ENCODE measurements at regions not wholly inside any gene's neighbourhood (a gene's known extent, or its start where the extent isn't known, plus 50 kb on each side); places are given as distances from the start of the nearest gene placed in this dataset.
A peak's percentile ranks its signal among the peaks of the same experiment; 100 is the strongest.

DNA sequence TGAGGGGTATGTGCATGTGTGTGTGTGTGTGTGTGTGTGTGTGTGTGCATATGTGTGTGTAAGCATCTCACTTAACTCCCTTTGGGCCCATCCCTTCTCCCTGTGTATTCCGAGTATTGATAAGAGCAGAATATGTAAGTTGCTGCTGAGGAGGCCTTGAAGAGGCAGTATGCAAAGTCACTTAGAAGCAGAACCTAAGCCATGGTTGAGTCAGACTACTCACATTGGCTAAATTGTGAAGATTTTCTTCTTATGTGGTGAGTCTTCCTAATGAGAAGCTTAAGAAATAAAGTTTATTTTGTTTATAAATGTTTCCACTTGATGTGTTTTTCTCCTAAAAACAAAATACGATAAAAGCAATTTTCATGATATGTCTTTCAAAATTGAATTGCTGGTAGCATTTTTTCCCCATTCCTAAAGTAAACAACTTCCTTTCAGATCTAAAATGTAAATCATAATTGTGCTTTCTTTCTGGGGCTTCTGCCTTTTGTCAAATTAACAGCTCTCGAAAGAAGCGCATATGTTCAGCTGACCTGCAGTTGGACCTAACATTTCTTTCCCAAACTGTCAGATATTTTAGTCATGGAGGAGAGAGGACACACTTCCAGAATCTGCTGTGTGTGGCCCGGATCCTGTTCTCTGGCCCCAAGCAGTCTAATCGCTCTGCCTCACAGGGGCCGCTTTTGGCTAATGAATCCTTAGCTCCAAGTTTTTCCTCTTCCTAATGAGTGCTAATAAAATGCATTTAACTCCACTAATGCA, 284.0 kb downstream of the DUSP10 start:
- DNase-seq = no peak

DNA sequence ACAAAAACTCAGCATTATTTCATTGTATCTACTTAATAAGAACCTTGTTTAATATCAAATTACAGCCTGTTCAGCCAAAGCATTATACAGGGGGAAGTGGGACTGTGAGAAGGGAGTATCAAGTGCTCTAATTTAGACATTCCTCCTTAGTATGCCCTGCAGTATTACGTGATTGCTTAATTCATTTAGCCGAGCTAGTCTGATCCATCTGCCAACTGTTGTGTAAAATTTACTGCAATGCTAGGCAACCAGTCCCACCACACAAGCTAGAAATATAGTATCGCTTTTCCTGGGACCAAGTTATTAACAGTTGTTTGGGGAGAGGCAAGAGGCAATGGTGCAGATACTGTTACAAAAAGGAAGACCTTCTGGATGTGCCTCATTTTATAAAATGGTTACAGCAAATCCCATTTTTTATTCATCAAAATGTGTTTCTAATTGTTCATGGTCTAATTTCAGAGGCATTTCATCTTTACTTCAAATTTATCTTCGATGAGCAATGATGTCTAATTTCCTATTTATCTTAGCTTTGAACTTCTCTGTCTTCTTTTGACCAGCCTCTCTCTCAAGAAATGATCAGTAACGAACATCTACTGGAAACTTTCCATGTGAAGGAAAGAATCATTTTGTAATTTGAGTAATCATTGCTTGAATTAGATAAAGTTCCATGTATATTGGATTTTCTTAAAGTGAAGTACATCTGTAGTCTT, 283.3 kb downstream of the DUSP10 start:
- no peak for DNase-seq

DNA sequence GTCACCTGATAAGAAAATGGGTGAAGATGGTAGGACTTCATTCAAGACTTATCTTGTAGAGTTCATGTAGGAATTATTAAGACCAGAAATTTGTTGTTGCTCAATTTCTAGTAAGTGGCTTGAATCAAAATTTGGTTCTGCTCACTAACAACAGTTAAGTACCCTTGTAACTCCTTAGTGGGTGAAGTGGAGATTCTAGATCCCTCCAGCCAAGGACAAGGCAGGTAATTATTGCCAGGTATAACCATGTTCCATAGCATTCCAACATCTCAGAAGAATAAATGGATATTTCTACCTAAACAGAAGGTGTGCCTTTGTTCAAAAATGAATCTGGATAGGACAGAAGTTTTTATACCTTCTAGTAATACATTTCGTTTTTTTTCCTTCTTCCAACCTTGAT, 282.3 kb downstream of the DUSP10 start:
- no peak for DNase-seq

DNA sequence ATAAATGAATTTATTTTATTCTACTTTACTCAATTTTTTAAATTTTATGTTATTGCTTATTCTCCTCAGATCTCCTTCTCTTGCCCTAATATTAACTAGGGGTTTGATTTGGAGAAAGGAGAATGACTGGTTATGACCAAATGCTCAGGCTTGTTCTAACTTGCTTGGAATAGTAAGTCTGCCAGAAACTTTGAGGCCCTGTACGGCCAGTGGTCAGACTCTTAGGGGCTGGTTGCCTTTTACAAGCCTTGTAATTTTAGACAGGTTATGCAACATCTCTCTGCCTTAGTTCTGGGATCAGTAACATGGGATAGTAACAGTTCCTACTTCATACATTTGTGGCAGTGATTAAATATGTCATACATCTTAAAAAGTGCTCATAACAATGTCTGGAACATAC, 279.5 kb downstream of the DUSP10 start:
- no peak for DNase-seq

DNA sequence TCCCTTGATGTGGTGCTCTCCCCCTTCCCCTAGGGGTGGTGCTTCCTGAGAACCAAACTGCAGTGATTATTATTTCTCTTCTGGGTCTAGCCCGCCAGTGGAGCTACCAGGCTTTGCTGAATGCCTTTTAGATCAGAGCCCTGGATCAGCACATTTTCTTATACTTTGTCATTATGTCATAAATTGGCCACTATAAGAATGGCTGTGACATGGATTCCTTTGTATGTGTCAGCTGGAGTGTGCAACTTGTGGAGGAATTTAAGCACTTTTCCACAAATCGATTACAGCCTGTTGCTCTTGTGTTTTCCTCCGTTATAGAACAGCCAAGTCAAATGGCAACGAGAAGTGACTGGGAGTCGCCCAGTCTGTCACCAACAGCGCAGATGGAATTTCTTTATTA, 273.3 kb downstream of the DUSP10 start:
- DNase-seq = no peak

DNA sequence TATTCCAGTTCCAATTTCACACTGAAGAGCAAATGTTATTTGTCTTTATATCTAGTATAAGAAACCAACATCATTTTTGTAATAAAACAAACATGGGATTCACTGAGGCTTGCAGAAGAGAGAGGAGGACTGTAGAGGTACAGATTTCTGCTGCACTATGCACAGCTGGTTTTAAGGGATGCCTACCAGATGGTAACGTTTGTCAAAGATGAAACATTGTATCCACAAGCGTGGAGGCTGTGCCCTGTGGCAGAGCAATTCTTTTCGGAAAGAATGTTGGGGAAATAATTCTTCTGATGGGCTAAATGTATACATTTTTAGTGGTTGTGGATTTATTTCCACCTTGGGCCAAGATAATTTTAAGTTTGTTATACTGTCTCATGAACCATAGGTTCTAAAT, 272.4 kb downstream of the DUSP10 start:
- DNase-seq = no peak

DNA sequence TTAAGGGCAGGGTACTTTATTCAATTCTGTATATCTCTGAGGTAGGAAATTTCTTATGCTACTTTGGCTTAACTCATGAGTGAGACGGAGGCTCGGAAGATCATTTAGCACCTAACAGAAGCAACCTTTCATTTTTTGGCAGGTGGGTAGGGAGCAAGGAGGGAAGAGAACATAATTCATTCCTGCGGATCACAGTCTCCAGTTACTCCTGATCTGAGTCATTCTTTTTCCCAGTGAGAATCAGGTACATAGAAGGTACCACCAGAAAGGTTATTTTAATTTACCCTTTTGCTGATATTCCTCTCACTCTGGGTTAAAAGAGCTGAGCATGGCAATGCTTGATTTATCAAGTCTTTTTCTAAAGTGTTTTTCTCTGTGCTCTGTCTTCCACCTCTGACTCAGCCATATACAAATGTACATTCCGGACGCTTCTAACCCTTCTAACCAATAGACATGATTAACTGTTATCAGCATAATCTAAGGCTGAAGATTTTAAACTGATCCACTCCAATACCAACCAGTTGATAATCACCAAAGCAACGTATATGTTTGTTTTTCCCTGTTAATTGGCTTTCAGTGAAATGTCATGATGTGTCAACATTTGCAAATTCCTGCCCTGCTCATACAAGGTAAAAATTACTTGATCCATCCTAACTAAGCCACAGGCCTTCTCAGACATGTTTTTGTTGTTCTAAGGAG, 271.7 kb downstream of the DUSP10 start:
- DNase-seq = no peak

DNA sequence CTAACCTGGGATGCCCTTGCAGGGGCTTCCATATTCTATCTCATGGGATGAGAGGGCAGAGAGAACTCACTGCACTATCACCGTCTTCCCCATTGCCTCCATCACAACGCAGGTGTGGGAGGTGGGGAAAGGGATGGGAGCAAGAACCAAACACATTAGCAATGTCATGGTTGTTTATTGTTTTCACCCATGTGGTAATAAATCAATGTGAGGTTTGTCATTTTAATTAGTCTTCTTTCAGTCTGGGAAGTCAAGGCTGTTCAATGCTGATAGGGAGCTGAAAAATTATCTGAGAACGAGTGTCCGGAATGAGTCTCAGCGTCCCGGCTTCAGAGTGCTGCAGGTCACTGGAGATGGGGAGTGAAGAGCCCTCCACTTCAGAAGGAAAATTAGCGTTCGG, 268.5 kb downstream of the DUSP10 start:
- DNase-seq = no peak

DNA sequence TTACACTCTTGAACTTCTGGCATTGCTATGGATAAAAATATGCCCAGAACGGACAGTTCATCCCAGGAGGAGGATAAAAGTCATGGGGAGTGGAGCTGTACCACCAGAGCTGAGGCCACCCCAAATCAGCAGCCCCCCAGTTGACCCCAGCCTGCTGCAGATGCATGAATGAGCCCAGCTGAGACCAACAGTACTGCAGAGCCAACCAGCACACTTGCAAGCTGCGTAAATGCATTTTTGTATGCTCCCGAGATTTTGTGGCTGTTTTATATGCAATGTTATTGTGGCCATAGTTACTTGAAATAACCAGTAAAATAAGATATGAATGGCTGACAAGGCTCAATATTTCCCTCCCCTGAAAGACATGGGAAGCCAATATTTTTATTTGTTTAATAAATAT, 264.6 kb downstream of the DUSP10 start:
- DNase-seq = no peak

DNA sequence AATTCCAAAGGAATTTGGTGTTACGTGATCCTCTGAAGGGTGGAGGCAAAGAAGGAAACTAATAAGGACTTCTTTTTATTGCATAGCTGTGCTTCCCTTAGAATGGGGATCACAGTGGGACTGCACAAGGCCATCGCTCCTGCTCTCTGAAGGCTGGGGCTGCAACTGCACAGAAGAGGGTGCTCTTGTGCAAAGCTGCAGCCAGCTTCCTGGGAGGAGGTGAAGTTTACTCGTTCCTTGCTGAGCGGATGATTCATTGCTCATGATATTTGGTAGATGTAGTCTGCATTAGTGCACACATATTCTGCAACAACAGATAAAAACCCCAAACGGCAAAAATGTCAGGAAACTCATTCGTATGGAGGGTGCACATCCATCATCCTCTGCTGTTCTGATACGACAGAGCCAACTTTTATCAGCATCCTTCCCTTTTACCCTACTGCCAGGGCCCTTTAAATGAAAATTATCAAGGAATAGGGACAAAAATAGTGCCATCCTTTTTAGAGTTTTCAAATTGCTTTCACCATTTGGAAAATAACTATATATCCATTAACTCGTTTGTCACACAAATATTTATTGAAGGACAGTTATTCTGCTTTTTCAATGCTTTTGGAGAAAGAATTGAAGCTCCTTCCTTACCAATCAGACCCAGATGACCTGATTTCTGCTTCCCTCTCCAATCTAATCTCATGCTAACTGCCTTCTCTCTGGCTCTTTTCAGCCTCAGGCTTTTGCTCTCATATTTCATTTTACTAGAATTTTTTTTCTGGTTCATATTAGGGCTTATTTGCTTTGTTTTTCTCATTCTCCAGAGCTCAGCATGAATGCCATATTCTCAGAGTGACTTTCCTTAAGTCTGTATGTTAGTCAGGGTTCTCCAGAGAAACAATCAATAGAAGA, 263.6 kb downstream of the DUSP10 start:
- peak in 47 of 56 donors; percentile 3 to 72 (median 25) for DNase-seq

DNA sequence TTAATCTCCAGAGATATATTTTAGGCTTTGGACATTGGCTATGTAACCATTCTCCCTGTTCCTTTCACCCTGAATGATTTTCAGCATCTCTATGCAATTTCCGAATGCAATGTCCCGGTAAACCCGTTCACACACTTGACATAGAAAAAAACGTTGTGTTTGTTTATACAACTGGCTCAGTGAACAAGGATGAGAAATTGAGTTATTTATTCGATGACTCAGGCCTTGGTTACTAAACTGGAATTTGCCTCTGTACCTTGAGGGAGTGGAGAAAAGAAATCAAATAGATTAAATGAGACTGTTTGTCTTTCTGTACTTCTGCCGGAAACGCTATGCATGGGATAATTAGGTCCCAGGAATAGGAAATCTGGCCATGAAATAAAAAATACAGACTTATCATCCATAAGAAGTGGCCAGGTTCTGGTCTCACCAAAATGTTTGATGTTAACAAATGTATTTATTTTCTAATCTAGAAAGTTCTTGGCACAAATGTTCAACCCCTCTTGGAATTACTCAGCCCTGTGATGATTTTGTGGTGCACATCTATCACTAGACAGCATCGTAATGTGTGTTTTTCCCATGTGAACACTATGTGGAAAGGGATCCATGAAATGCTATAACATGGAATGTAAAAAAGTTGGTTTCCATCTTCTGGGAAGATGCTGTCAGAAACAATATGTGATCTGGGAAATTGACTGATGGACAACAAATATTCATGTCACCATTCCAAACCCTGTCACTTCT, 253.9 kb downstream of the DUSP10 start:
- DNase-seq = no peak

DNA sequence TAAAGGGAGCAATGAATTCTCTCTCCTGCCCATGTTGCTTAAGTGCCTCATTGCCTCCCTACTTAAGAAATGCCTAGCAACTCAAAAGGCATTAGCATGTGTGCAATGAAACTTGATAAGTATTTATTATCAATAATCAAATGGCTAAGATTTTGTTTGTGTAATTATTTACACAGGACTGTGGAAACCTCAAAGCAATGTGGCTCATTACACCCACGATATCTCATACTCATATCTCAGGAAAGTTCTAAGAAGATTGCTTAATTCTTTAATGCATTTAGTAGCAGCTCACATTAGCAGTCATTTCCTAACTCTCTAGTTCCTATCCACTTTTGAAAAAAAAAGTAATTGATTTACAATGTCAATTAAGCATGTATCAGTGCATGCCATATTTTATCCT, 253.3 kb downstream of the DUSP10 start:
- DNase-seq = no peak

DNA sequence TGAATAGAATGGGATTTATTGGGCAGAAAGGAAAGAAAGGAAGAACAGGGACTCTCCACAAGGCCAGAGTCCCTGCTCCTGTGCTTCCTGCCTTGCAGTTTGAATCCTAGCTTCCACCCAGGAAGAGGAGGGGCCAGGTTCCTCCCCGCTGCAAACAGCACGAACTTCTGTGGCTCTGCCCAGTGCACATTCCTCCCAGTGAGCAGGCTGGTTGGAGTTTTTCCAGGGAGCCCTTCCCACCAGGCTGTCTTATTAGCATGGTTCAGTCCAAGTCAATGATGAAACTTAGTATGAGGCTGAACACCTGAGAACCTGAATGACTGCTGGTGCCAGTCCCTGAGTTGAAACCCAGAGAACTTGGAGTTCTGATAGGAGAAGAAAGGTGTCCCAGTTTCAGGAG, 247.2 kb downstream of the DUSP10 start:
- no peak for DNase-seq

DNA sequence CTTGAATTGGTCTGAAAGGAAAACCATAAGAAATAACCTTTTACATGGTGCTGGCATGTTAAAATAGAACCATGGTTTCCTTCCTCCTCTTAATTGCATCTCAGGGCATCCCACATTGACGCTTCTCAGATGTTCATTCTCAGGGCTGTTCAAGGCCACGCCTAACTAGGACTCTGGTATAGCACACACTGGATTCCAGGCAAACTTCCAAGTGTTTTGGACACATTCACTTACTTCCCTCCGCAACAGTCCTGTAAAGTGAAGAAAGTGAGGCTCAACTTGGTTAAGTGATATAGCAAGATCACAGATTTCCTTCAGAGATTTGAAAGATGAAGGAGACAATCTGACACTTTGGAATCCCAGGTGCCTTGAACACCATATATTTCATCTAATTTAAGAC, 244.8 kb downstream of the DUSP10 start:
- no peak for DNase-seq

DNA sequence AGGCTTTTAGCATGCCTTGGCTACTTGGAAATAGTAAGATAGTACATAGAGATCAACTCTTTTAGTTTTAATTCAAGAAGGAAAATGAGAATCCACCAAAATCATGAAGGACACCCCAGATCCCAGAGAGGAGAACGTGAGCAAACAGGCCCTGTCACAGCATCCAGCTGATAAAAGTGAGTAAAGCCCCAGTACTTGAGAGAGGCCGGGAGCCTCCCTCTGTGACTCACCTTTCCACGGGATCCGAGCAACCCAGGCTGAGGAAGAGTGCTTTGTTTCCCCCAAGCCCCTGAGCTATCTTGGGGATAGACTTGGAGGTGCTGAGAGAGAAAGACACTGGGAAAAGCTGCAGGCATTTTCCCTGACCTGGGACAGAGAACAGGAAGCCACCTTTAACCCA, 238.6 kb downstream of the DUSP10 start:
- no peak for DNase-seq

DNA sequence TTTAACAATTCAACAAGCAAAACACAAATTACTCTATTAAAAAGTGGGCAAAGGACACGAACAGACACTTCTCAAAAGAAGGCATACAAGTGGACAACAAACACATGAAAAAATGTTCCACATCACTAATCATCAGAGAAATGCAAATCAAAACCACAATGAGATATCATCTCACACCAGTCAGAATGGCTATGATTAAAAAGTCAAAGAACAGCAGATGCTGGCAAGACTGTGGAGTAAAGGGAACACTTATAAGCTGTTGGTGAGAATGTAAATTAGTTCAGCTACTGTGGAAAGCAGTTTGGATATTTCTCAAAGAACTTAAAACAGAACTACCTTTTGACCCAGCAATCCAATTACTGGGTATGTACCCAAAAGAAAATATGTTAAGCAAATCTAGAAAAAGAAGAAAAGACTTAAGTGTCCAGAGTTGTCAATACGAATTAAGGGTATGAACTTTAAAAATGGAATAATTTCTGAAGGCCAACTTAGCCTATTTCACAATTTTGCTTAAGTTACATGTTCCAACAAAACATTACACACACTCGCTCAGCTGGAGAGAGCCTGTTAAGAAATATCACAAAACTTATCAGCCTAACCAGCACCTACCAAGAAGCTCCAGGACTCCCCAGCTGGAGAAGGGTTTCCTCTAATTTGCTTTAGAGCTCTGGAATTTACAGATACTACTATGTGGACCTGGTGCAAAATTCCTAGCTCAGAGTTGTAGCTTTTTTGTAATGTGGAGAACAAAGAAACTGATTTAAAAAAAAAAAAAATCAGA, 232.1 kb downstream of the DUSP10 start:
- no peak for DNase-seq

DNA sequence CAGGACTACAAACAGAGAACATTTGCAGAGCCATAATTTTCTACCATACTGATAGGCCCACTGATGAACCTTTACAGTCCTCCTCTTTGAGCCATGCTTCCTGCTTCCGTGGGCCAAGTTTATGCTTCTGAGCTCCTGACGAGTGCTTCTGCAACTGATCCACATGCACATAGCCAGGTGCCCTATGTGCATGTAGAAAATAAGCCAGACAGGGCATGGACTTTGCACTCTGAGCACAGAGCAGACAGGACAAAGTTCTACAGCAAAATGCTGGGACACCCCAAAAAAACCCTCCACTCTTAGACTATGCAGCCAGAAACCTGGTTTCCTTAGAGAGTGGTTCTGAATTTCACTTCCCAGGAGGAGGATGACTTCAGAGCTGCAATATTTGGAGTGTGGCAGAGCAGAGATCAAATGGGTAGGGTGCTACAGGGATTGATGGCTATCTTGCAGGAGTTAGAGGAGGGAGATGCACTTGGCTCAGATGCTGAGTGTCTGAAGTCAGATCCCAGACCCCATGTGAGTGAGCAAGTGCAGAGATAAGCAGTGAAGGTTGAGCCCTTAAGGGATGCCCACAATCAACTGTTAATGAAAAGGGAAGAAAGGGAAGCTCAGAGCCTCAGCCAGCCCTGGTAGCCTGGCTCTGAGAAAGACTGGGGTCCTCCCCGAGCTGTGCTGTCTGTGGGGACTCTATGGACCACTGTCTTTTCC, 230.9 kb downstream of the DUSP10 start:
- DNase-seq = no peak

DNA sequence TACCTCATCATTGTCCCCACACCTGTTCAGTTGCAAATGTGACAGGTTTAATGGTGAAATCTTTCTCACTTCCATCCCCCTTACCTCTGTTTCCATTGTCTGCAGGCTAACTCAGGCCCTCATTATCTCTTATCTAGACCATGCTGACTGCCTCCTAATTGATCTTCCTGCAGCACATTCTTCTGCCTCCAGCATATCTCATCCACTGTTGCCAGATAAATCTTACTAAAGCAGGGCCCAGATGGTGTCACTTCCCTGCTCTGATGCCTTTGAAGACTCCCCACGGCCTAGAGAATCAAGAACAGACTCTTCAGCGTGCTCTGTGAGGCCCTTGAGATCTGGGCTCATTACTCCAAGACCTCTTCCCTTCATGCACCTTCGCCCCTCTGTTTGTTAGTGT, 230.1 kb downstream of the DUSP10 start:
- no peak for DNase-seq

DNA sequence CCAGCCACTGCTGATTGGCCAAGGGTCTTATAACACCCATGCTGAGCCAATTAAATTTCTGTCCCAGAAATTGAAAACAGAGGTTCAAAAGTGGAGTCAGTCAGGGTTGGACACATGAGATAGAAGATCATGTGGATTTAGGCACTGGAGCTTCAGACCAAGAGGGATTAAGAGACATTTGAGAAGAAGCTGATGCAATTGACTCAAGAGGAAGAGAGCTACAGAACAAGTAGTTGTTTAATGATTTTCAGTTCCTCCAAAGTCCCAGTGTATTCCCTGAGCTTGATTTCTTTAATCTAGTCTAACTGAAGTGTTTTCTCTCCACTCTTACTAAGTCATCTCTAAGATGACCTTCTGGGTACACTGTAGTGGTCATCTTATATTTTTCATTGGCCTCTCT, 227.1 kb downstream of the DUSP10 start:
- DNase-seq = no peak

Measured in amygdala (tissue), 56 donors.